IMR-90 (cell line): ENCODE measurements at regions not wholly inside any gene's neighbourhood (a gene's known extent, or its start where the extent isn't known, plus 50 kb on each side); places are given as distances from the start of the nearest gene placed in this dataset.

Experiments used
- ATAC-seq: fragments of 200-7000 bp; cut with Tn5 transposase; 2 replicates; pipeline ENCODE4 v1.9.1; 2020; ENCODE audit warnings: low read depth, mild to moderate bottlenecking, moderate library complexity
- BruUV-seq: library from RNA; stranded (reverse); fragments of 400-500 nt; replicated peaks from 2 replicates; lab custom pipeline; 2021; lab: Mats Ljungman, UMichigan
- CTCF ChIA-PET: fragments of 300-600 bp; formaldehyde crosslinking; extraction: SDS; loops from one replicate; lab custom pipeline; 2021; ENCODE audit warnings: antibody characterized with exemption; lab: Yijun Ruan, JAX
- POLR2A ChIA-PET: fragments of 300-600 bp; sonication (Branson Sonifier 250); formaldehyde crosslinking; loops from one replicate; lab custom pipeline; 2022; ENCODE audit warnings: antibody characterized with exemption; ENCODE audit not compliant: unreplicated experiment; lab: Charles Lee
- DNase-seq: peaks from one replicate; pipeline ENCODE4 v3.0.0; 2013
- H2AFZ ChIP-seq: replicated peaks from 2 replicates; pipeline ENCODE3; 2013; ENCODE audit warnings: low read length, mild to moderate bottlenecking; ENCODE audit not compliant: poor library complexity
- H2AK5ac ChIP-seq: 2 replicates; pipeline ENCODE4 v1.6.1; 2013; ENCODE audit warnings: low read depth, low read length, inconsistent platforms
- H2AK9ac ChIP-seq: replicated peaks from 2 replicates; pipeline ENCODE3; 2013; ENCODE audit warnings: mild to moderate bottlenecking, low read depth, low read length, moderate library complexity; ENCODE audit not compliant: poor library complexity
- H2BK120ac ChIP-seq: 2 replicates; pipeline ENCODE4 v1.6.1; 2013; ENCODE audit warnings: low read depth, low read length, inconsistent platforms
- H2BK15ac ChIP-seq: 3 replicates; pipeline ENCODE4 v1.6.1; 2013; ENCODE audit warnings: low read depth, low read length, inconsistent platforms
- H2BK20ac ChIP-seq: 2 replicates; pipeline ENCODE4 v1.6.1; 2013; ENCODE audit warnings: low read depth, mild to moderate bottlenecking, inconsistent platforms, low read length, moderate library complexity
- H2BK5ac ChIP-seq: 2 replicates; pipeline ENCODE4 v1.6.1; 2013; ENCODE audit warnings: mild to moderate bottlenecking, low read depth, low read length, inconsistent platforms; ENCODE audit not compliant: poor library complexity, severe bottlenecking
- H3K14ac ChIP-seq: replicated peaks from 2 replicates; pipeline ENCODE4 v1.6.1; 2013; ENCODE audit warnings: low read depth, low read length, inconsistent platforms
- H3K18ac ChIP-seq: 2 replicates; pipeline ENCODE4 v1.6.1; 2013; ENCODE audit warnings: low read depth, low read length, control low read depth
- H3K23ac ChIP-seq: 2 replicates; pipeline ENCODE4 v1.6.1; 2013; ENCODE audit warnings: low read depth, low read length, inconsistent platforms
- H3K27ac ChIP-seq: 2 replicates; pipeline ENCODE4 v1.5.1; 2013; ENCODE audit warnings: mild to moderate bottlenecking, control low read depth, low read length; ENCODE audit not compliant: insufficient read depth
- H3K27me3 ChIP-seq: 2 replicates; pipeline ENCODE4 v1.6.1; 2013; ENCODE audit warnings: low read length; ENCODE audit not compliant: control insufficient read depth, insufficient read depth
- H3K36me3 ChIP-seq: 2 replicates; pipeline ENCODE4 v1.6.1; 2013; ENCODE audit warnings: low read length, mixed read lengths; ENCODE audit not compliant: control insufficient read depth, insufficient read depth
- H3K4ac ChIP-seq: 2 replicates; pipeline ENCODE4 v1.6.1; 2013; ENCODE audit warnings: low read depth, low read length, inconsistent platforms
- H3K4me1 ChIP-seq: 2 replicates; pipeline ENCODE4 v1.6.1; 2013; ENCODE audit warnings: low read length, mixed read lengths; ENCODE audit not compliant: control insufficient read depth, insufficient read depth
- H3K4me2 ChIP-seq: 2 replicates; pipeline ENCODE4 v1.6.1; 2013; ENCODE audit warnings: low read depth, mild to moderate bottlenecking, control low read depth, low read length, moderate library complexity
- H3K4me3 ChIP-seq: 2 replicates; pipeline ENCODE4 v1.5.1; 2013; ENCODE audit warnings: low read depth, mild to moderate bottlenecking, control low read depth, low read length, moderate library complexity; ENCODE audit not compliant: insufficient read depth
- H3K56ac ChIP-seq: 2 replicates; pipeline ENCODE4 v1.6.1; 2013; ENCODE audit warnings: low read length, inconsistent platforms; ENCODE audit not compliant: insufficient read depth; ENCODE audit errors: extremely low read depth
- H3K79me1 ChIP-seq, 2 experiments: 2 replicates each; pipeline ENCODE4 v1.6.1; 2013; ENCODE audit warnings: low read length in 2 of 2, inconsistent platforms in 1 of 2, low read depth in 1 of 2
- H3K9ac ChIP-seq: 2 replicates; pipeline ENCODE4 v1.6.1; 2013; ENCODE audit warnings: low read depth, low read length, control low read depth
- H3K9me1 ChIP-seq: 2 replicates; pipeline ENCODE4 v1.6.1; 2013; ENCODE audit warnings: low read length, inconsistent platforms; ENCODE audit not compliant: insufficient read depth
- H3K9me3 ChIP-seq: 2 replicates; pipeline ENCODE4 v1.6.1; 2013; ENCODE audit warnings: low read length; ENCODE audit not compliant: control insufficient read depth, insufficient read depth
- H4K20me1 ChIP-seq: 2 replicates; pipeline ENCODE4 v1.6.1; 2013; ENCODE audit warnings: low read length, inconsistent platforms; ENCODE audit not compliant: insufficient read depth
- H4K5ac ChIP-seq: 2 replicates; pipeline ENCODE4 v1.6.1; 2013; ENCODE audit warnings: mild to moderate bottlenecking, low read depth, low read length, control low read depth
- H4K8ac ChIP-seq, 2 experiments: 2 replicates each; pipeline ENCODE4 v1.6.1; 2013; ENCODE audit warnings: low read depth in 2 of 2, low read length in 2 of 2, control low read depth in 1 of 2, inconsistent platforms in 1 of 2
- H4K91ac ChIP-seq: 2 replicates; pipeline ENCODE4 v1.6.1; 2013; ENCODE audit warnings: low read depth, low read length, inconsistent platforms; ENCODE audit not compliant: insufficient read depth
- BHLHE40 ChIP-seq: fragments of 150-350 bp; IDR thresholded peaks from 2 replicates; pipeline ENCODE4 v1.6.1; 2016; ENCODE audit warnings: mild to moderate bottlenecking, low read depth, low read length
- CEBPB ChIP-seq: IDR thresholded peaks from 2 replicates; pipeline ENCODE4 v1.6.1; 2012; ENCODE audit warnings: low read depth, low read length, improper control_type of control experiment
- CHD1 ChIP-seq: IDR thresholded peaks from 2 replicates; pipeline ENCODE4 v1.6.1; 2012; ENCODE audit warnings: low read depth, low read length, improper control_type of control experiment
- ELK1 ChIP-seq: fragments of 150-350 bp; IDR thresholded peaks from 2 replicates; pipeline ENCODE4 v1.6.1; 2016; ENCODE audit warnings: low read depth, mild to moderate bottlenecking, low read length, moderate library complexity, borderline replicate concordance
- FOS ChIP-seq: fragments of 150-350 bp; IDR thresholded peaks from 2 replicates; pipeline ENCODE4 v1.6.1; 2016; ENCODE audit warnings: low read depth, low read length
- MAZ ChIP-seq: IDR thresholded peaks from 2 replicates; pipeline ENCODE4 v1.6.1; 2012; ENCODE audit warnings: low read depth, mild to moderate bottlenecking, low read length, improper control_type of control experiment, moderate library complexity, borderline replicate concordance
- POLR2A ChIP-seq: IDR thresholded peaks from 2 replicates; pipeline ENCODE4 v1.6.1; 2012; ENCODE audit warnings: mild to moderate bottlenecking, low read depth, low read length
- RAD21 ChIP-seq: IDR thresholded peaks from 2 replicates; pipeline ENCODE4 v1.6.1; 2012; ENCODE audit warnings: low read length, improper control_type of control experiment
- RCOR1 ChIP-seq: IDR thresholded peaks from 2 replicates; pipeline ENCODE4 v1.6.1; 2012; ENCODE audit warnings: mild to moderate bottlenecking, low read length, improper control_type of control experiment; ENCODE audit not compliant: insufficient replicate concordance
- RFX5 ChIP-seq: IDR thresholded peaks from 2 replicates; pipeline ENCODE4 v1.8.0; 2012; ENCODE audit warnings: low read depth, mild to moderate bottlenecking, low read length, moderate library complexity
- SMC3 ChIP-seq: fragments of 150-350 bp; IDR thresholded peaks from 2 replicates; pipeline ENCODE4 v1.6.1; 2016; ENCODE audit warnings: low read depth, mild to moderate bottlenecking, antibody characterized with exemption, low read length, moderate library complexity
- WGBS, 2 experiments: methylation state at CpG; one replicate each; pipeline versions ENCODE4 v1.1.5 to v1.1.7; 2013; ENCODE audit warnings: missing lambda C conversion rate in 2 of 2; ENCODE audit not compliant: insufficient read length in 1 of 2; ENCODE audit errors: extremely low coverage in 2 of 2; 5-methylcytosine and 5-hydroxymethylcytosine counted together
- dilution Hi-C: fragments of 300-500 bp; cut with HindIII; formaldehyde crosslinking; loops from one replicate; pipeline ENCODE4 v1.14.3; 2018; ENCODE audit warnings: low sequenced_read_pairs; ENCODE audit not compliant: unreplicated experiment
- in situ Hi-C: fragments of 300-500 bp; cut with MboI; formaldehyde crosslinking; loops from 3 replicates; pipeline ENCODE4 v1.14.3; 2019; ENCODE audit warnings: low sequenced_read_pairs, inconsistent platforms, mixed read lengths
- intact Hi-C: fragments of 100-400 bp; cut with micrococcal nuclease; formaldehyde crosslinking; loops from 2 replicates; pipeline ENCODE4 v1.10.0; 2022

- Histone ChIP-seq H3K4me2 (no peak overlapping the region), H4K20me1 (no peaks in the 10 kb centered on the region), H4K8ac (no peak overlapping the region), H3K14ac (no peak overlapping the region), H2BK20ac (no peak overlapping the region), H2BK120ac (no peak overlapping the region), H3K9ac (no peak overlapping the region), H2AFZ (no peak overlapping the region), H4K91ac (no peak overlapping the region), H3K4me3 (no peak overlapping the region), H2AK9ac (no peak overlapping the region), H2BK15ac (no peak overlapping the region), H3K23ac (no peak overlapping the region), H3K18ac (no peak overlapping the region), H3K56ac (no peak overlapping the region), H3K4me1 (no peaks in the 10 kb centered on the region), H3K9me3 (peaks cover 2% of the 10 kb centered on the region), H3K4ac (no peak overlapping the region), H3K79me1 (no peaks in the 10 kb centered on the region), H3K9me1 (no peaks in the 10 kb centered on the region), H4K5ac (no peak overlapping the region), H3K36me3 (no peaks in the 10 kb centered on the region), H2AK5ac (no peak overlapping the region), H3K27ac (no peak overlapping the region), H3K27me3 (no peaks in the 10 kb centered on the region), H2BK5ac (no peak overlapping the region)
- TF ChIP-seq CHD1: no peak
- TF ChIP-seq MAZ: no peak
- no peak for TF ChIP-seq BHLHE40
- TF ChIP-seq RCOR1: no peak
- TF ChIP-seq POLR2A: no peak
- no peak for TF ChIP-seq CEBPB
- TF ChIP-seq SMC3: no peak
- no peak for TF ChIP-seq ELK1
- TF ChIP-seq FOS: no peak
- TF ChIP-seq RFX5: no peak
- TF ChIP-seq RAD21: no peak
- BruUV-seq: no TSS peak
- in situ Hi-C loops: no loop called here
- WGBS, 2 experiments: 0% methylated on average over 1 of the region's 5 CpGs; no CpG with 5 or more reads in 1 of the 2 experiments
- ChIA-PET POLR2A (no interaction called here), CTCF (no interaction called here)
- DNase-seq (no peak), ATAC-seq (no peak)
- intact Hi-C loops: no loop called here
- dilution Hi-C loops: no loop called here
These were observed 364.3 kb upstream of the HS3ST5 start for GRCh38 chr6:114707081-114707620.
